GM18858 (cell line): ENCODE measurements at regions not wholly inside any gene's neighbourhood (a gene's known extent, or its start where the extent isn't known, plus 50 kb on each side); places are given as distances from the start of the nearest gene placed in this dataset.
"Not testable (repeated sequence)": the region's sequence is repeated elsewhere in the genome, so short reads cannot be mapped to it uniquely, and the experiment has no call there.

Experiments
- ATAC-seq: cut with Tn5 transposase; IDR thresholded peaks from one replicate; pipeline ENCODE4 v1.9.1; 2021; ENCODE audit not compliant: unreplicated experiment

GRCh38 chr6:81148751-81149150, 603.7 kb downstream of the TENT5A start:
- ATAC-seq = no peak

- ATAC-seq = no peak
Measured at GRCh38 chr6:81145506-81145905, 607.0 kb downstream of the TENT5A start.

- ATAC-seq = no peak
Measured at GRCh38 chr6:81144346-81144745, 608.1 kb downstream of the TENT5A start.

- no peak for ATAC-seq
Measured at GRCh38 chr6:81138236-81138635, 614.2 kb downstream of the TENT5A start.

- no peak for ATAC-seq
Measured at GRCh38 chr6:81130969-81131368, 621.5 kb downstream of the TENT5A start.

- ATAC-seq = no peak
Measured at GRCh38 chr6:81130061-81130460, 622.4 kb downstream of the TENT5A start.

- no peak for ATAC-seq
Measured at GRCh38 chr6:81128671-81129070, 623.8 kb downstream of the TENT5A start.

GRCh38 chr6:81126150-81126549, 626.3 kb downstream of the TENT5A start:
- ATAC-seq = no peak

- ATAC-seq = no peak
Measured at GRCh38 chr6:81120280-81120679, 632.2 kb downstream of the TENT5A start.

GRCh38 chr6:81105998-81106397, 646.5 kb downstream of the TENT5A start:
- no peak for ATAC-seq

- ATAC-seq = no peak
Measured at GRCh38 chr6:81098109-81098814, 654.2 kb downstream of the TENT5A start.

- ATAC-seq = not testable (repeated sequence)
Measured at GRCh38 chr6:81096464-81096863, 656.0 kb downstream of the TENT5A start.

GRCh38 chr6:81093051-81093450, 659.4 kb downstream of the TENT5A start:
- ATAC-seq = no peak

- no peak for ATAC-seq
Measured at GRCh38 chr6:81088145-81088544, 664.3 kb downstream of the TENT5A start.

GRCh38 chr6:81086991-81087390, 665.5 kb downstream of the TENT5A start:
- no peak for ATAC-seq

GRCh38 chr6:81085431-81085790, 667.1 kb downstream of the TENT5A start:
- ATAC-seq = no peak

GRCh38 chr6:81084776-81085430, 667.6 kb downstream of the TENT5A start:
- ATAC-seq = no peak

GRCh38 chr6:81075974-81076373, 676.5 kb downstream of the TENT5A start:
- no peak for ATAC-seq

- ATAC-seq = no peak
Measured at GRCh38 chr6:81073318-81073717, 679.2 kb downstream of the TENT5A start.

GRCh38 chr6:81071121-81071520, 681.4 kb downstream of the TENT5A start:
- no peak for ATAC-seq

- no peak for ATAC-seq
Measured at GRCh38 chr6:81067057-81067456, 685.4 kb downstream of the TENT5A start.

GRCh38 chr6:81063891-81064290, 688.6 kb downstream of the TENT5A start:
- ATAC-seq = no peak

GRCh38 chr6:81054036-81054435, 698.4 kb downstream of the TENT5A start:
- ATAC-seq = no peak
